ENCODE measurements at regions not wholly inside any gene's neighbourhood (a gene's known extent, or its start where the extent isn't known, plus 50 kb on each side); places are given as distances from the start of the nearest gene placed in this dataset.
"Not testable (repeated sequence)": the region's sequence is repeated elsewhere in the genome, so short reads cannot be mapped to it uniquely, and the experiment has no call there.

DNA sequence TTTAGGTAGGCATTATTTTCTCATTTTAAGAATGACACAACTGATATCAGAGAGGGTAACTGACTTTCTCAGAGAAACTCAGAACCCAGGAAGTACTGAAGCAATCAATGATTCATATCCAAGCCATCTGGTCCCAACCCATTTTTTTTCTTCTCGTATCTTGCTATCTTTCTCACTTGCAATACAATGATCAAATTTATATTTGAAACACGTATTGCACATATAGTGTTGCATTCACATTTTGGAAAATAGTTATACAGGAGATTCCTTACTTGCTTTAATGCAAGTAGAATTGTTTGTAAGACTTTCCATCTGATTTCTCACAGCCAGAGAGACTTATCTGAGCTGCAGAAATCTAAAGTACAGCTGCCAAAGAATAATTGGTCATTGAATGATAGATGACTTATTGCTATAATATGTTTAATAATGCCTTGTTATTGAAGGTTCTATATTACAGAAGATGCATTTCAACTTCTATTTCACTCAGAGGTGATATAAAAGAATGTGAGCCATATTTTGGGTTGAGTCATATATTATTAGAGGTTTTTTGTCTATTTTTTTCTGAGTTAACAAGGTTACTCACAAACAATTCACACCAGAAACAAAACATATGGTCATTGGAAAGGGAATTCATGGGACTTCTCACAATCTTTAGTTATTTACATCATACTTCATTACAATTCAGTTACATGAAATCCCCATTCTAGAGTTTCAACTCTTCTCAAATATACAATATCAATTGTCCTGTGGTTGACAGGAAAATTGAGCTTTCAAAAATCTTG is 337.5 kb upstream of the CITED2 start:
- peak; percentile 66 for DNase-seq (ENCODE audit: low read depth)

DNA sequence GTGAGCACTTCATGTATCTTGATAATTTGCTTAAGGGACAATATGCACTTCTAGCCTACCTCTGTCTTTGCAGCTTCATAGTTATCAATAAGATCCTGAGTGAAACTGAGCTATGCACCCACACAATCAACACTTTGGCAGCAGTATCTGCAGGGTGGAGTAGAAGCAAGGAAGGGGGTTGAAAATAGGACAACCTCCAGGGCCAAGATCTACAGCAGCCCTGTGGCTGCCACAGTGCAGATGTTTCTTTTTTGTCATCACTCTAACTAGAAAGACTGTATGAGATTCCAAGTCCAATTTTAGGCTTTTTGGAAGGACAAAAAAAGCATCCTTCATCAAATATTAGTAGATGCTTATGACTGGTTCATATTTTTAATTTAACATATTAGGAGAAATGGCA is 336.1 kb upstream of the CITED2 start:
- no peak for DNase-seq (ENCODE audit: low read depth)

DNA sequence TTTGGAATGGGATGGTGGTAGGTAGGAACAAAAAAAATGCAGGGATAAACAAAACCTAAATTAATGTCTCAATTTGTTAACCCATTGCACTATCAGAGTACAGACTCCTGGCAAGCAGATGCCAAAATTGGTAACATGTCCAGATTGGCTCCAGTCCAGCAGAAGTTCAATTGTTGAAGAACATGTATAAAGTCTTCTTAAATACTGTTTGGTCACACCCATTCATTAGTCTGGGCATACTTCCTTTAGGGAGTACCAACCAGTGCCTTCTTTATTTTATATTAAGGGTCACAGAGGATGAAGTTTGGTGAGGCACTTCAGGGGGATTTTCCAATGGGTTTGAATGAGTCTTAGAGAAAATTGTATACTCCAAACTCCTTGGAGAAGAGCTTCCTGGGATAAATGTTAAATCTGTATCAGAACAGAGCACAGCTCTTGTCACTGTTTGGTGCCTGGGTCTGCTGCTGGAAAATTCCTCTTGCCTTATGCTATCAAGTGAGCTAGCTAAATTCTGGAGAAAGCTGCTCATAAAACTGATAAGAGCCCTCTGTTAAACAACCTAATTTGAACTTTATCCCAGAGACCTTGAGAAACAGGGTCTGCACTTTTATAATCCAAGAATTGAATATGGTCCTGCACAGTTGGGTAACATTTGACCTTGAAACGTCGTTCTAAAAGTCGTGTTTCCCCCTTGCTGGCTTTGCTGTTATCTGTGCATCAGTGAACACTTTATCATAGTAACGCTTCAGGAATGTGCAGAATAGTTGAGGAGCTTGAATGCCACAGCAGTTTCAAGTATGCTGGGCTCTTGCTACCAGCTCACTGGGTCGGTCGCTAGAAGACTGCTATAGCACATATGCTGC is 334.1 kb upstream of the CITED2 start:
- DNase-seq (ENCODE audit: low read depth), result peak; percentile 96

DNA sequence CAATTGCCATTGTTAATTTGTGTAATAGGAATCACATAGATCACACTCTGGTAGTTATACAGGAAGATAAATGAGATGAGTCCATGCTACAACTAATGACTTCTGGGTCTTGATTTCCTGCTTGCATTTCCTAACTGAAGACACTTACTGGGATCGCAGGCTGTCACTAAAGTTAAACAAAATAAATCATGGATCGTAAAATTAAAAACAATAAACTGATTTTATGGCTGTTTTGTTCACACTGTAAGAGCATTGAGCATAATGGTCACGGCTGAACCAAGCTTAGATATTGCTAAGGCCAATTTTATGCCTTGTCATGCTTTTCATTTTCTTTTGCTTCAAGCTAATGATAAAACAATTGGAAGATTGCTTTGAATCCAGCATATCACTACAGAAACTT is 332.5 kb upstream of the CITED2 start:
- DNase-seq (ENCODE audit: low read depth), result peak; percentile 70

DNA sequence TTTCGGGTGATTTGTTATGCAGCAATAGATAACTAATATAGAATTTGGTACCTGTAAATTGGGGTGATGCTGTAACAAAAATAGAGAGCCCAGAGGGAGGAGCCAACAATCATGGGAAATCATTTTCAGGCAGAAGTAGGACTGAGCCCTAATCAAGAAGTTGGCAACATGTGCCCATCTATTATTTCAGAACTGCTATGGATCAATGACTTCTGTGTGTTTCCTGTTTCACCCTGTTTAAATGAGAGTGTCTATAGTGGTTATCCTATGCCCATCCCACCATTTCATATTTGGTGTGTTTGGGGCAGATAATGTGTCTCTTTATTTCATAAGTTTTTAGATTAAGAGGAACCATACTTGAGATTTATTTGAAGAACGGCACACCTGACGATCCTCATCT is 330.8 kb upstream of the CITED2 start:
- DNase-seq (ENCODE audit: low read depth), result no peak

DNA sequence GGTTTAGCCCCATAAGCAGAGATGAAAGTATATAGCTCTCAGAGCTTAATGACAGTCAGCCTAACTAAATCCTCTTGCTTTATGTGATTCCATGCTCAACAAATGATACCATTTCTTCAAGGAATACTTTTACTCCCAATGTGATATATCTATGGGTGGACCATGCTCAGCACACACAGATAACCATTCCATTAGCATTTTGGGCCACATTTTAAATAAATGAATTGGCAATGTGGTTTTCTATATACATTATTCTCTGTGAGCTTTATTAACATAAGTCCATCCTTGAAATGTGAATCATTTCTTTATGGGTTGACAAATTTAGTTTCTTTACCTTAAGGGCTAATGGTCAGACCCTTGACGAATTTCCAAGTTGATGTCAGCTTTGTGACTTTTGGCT is 329.3 kb upstream of the CITED2 start:
- DNase-seq (ENCODE audit: low read depth), result no peak

DNA sequence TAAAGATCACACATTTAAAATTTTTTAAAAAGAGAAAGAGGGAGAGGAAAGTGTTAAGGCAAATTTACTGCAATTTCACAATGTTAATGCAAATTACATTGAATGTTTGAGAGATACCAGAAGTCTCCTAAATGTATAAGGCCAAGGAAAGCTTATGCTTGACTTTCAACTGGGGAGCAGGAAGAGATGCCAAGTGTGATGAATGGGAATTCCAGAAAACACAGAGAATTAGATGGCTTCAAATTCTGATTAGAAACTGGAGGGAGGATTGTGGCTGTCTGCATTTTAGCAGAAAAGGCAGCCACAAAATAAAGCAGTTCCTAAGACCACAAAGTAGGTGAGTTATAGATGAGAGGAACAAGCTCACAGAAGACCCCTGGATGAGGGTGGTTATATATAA is 328.3 kb upstream of the CITED2 start:
- DNase-seq (ENCODE audit: low read depth), result no peak

DNA sequence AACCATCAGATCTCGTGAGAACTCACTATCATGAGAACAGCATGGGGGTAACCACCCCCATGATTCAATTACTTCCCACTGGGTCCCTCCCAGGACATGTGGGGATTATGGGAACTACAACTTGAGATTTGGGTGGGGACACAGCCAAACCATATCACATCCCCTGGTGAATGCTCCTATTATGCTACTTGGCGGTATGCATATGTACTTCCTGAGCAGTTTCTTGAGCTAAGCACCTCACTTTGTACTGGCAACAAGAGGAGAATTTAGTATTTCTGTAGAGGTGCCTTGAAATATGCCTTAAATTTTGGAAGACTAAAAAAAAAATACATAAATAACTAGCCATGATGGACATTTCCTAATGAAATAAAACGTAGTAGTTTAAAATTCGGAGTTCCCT is 327.2 kb upstream of the CITED2 start:
- no peak for DNase-seq (ENCODE audit: low read depth)

DNA sequence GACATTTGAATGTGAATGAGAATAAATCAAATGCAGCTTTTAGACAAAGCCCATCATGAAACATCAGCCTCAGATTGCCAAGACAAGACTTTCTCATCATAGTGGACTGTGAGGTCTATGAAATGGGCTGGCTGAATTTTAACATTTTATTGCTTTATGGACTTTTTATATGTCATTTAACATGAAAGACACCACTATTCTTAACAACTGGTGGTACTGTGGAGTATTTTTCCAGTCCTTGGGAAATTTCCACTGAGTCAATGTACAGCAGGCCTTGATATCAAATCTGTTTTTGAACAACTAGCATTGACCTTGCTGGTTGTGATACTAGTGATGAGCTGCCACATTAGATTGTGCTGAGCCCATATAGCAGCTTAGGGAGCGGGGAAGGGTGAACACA is 326.6 kb upstream of the CITED2 start:
- no peak for DNase-seq (ENCODE audit: low read depth)

DNA sequence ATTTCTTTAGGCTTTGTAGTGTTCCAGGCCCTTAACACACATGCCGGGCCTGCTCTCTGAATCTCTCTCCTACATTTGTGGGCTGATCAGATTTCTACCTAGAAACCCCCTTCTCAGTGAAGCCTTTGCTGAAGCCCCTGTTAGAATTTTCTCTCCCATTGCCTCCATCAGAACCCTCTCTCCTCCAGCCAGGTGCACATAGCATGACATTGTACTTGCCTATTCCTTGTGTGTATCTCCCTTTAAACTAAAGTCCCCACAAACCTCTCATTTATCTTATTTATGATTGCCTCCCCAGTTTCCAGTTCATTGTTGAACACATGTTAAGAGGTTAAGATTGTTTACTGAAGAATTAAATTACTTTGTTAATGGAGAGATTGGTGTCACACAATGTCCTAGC is 325.5 kb upstream of the CITED2 start:
- DNase-seq (ENCODE audit: low read depth), result no peak

DNA sequence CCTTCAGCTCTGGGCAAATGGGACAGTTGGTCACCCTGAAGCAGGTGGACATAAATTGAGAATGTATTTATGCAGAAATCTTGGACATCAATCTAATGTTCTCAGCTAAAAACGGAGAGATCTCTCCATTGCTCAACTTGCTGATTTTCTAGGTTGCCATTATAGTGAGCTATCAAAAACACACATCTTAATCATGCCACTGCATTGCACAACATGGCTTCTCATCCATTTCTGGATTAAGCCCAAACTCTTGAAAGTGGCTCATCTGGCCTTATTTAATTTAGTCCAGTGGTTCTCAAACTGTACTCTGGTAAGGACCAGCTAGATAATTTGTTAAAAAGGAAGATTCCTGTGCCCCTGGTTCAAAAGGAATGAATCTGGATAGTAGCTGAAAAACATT is 324.9 kb upstream of the CITED2 start:
- DNase-seq (ENCODE audit: low read depth), result peak; percentile 75

DNA sequence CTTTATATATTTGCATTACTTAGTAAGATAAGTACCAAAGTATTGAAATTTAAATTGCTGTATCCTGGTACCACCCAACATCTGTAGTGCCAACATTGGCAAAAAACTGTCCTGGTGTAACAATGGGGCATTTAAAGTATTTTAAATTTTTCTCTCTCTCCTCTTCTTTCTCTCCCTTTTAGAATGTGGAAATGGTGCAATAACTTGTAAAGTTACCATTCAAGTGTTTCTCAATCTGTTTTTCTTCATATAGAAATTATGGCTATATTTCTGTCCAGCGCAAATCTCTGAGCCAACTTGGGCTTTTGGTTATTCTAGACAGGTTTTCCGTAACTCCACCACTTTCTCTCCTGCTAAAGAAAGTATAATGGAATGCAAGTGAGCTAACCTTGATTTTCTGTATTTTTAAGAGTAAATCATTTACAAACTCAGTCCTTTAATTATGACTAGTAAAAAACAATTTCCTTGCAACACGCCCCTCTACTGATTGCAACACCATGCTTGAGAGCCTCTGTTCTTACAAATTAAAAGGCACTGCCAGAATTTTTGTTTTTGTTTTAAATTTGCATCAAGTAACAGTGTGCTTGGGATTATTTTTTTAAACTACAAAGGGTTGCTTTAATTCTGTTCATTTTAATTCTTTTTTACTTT is 324.2 kb upstream of the CITED2 start:
- peak; percentile 22 for DNase-seq (ENCODE audit: low read depth)

DNA sequence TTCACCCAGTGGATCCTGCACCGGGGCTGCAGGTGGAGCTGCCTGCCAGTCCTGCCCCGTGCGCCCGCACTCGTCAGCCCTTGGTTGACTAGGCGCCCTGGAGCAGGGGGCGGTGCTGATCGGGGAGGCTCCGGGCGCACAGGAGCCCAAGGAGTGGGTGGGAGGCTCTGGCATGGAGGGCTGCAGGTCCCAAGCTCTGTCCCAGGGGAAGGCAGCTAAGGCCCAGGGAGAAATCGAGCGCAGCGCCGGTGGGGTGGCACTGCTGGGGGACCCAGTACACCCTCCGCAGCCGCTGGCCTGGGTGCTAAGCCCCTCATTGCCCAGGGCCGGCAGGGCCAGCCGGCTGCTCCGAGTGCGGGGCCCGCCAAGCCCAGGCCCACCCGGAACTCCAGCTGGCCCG is 323.4 kb upstream of the CITED2 start:
- DNase-seq (ENCODE audit: low read depth), result not testable (repeated sequence)

DNA sequence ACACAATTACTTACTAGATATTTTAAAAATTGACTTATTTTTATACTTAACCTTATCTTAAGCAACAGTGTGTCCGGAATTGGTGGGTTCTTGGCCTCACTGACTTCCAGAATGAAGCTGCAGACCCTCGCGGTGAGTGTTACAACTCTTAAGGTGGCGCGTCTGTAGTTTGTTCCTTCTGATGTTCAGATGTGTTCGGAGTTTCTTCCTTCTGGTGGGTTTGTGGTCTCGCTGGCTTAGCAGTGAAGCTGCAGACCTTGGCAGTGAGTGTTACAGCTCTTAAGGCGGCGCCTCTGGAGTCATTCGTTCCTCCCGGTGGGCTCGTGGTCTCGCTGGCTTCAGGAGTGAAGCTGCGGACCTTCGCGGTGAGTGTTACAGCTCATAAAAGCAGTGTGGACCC is 322.5 kb upstream of the CITED2 start:
- not testable (repeated sequence) for DNase-seq (ENCODE audit: low read depth)

DNA sequence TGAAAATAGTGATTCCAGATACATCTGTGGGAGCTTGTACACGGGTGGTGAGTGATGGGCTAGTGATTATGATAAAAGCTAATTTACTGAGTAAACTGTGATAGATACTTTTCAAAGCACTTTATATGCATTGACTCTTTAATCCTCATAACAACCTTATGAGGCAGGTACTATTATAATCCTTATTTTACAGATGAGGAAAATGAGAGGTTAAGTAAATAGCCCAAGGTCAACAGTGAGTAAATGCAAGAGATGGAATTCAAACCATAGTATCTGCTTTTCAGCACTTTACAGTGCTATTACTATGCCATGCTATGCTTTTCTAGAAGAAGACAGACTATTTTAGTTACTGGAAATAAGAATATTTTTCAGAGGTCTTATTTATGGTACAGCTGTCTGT is 320.9 kb upstream of the CITED2 start:
- peak; percentile 9 for DNase-seq (ENCODE audit: low read depth)

DNA sequence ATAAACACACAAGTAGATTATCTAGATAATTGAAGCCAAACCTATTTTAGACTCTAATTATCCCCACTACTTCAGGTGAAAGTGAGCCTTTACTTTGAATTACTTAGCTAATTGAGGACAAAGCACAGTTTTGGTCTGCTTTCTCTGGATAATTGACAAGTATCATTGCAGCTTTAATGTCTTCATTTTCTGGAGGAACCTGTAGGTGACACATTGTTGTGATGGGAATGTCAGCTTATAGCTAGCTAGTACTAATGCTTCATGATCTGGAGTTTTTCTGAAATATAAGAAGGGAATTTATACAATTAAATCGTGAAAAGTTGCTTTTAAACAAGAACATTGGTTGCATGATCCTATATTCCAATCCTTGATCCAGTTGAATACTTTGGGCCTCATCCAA is 319.3 kb upstream of the CITED2 start:
- DNase-seq (ENCODE audit: low read depth), result no peak

DNA sequence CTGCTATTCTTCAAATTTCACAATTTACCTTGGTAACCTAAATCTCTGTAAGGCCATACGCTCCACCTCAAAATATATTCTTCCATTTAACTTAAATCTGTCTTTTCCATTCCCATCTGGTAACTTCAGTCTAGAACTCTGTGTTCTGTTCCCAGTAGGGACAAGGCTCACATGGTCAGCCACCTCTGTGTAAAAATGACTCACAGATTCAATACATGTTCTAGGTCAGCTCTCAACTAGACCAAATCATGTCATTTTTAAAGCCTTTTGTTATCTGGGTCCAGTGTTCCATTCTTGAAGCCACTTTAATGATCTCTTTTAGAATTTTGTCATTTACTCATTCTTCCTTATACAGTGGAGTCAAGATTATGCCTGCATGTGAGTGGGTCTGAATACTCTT is 315.6 kb upstream of the CITED2 start:
- no peak for DNase-seq (ENCODE audit: low read depth)

DNA sequence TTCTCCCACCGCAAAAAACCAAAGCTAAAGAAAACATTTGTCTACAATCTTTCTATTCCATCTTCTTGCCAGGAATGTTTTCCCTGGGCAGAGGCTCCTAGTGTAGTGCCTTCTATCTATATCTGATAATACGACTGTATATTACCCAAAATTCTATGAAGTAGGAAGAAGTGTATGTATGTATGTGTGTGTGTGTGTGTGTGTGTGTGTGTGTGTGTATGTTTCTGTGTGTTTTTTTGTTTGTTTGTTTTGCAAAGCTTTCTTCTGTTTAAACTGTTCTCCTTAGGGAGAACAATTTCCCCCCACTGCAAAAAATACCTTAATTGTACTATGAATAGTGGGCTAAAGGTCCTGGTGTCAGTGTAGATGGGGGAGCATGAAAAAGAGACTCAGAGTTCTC is 312.6 kb upstream of the CITED2 start:
- DNase-seq (ENCODE audit: low read depth), result no peak

DNA sequence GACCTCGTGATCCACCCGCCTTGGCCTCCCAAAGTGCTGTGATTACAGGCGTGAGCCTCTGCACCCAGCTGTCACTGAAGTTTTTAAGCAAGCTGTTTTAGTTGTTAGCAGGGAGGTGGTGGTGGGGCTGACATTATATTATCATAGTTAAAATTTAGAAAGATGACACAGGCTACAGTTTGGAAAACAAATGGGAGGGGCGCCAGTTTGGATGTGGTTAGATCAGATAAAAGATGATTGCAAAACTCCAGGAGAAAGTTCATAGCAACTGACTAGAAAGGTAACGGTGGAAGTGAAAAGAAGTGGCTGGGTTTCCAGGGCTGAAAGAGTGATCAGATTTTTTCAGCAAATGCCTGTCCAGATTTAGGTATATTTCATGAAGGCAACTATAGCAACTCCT is 311.9 kb upstream of the CITED2 start:
- peak; percentile 32 for DNase-seq (ENCODE audit: low read depth)

DNA sequence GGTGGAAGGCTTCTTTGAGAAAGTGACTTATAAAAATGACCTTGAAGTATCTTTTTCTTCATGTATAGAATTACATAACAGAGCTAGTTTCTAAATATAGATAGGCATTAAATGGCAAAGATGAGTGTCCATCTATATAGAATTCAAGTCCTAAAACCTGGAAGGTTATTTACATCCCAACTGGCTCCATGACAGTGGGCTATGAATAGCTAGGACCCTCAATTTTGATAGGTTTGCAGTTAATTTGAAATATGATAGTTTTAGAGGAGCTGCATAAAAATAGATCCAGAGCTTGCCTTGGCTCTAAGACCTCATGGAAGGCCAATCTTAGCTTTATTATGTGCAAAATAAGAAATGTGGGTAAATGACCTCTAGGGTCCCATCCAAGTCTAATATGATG is 310.6 kb upstream of the CITED2 start:
- no peak for DNase-seq (ENCODE audit: low read depth)

DNA sequence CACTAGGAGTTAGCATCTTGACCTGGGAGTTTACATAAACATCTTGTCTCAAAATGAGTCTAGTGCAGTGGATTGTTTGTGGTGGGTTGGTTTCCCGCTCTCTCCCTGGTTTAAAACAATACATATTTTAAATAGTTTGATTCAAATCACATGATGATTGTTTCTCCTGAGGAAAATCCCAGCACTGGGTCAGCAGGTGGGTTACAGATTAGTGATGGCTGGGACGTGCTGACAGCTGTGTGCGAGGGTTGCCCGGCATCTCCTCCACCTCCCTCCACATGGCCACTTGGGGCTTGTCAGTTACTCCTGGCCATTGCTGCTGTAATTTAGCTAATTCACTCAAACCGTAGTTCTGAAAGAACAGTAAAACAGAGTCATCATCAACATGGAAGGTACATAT is 306.4 kb upstream of the CITED2 start:
- no peak for DNase-seq (ENCODE audit: low read depth)

DNA sequence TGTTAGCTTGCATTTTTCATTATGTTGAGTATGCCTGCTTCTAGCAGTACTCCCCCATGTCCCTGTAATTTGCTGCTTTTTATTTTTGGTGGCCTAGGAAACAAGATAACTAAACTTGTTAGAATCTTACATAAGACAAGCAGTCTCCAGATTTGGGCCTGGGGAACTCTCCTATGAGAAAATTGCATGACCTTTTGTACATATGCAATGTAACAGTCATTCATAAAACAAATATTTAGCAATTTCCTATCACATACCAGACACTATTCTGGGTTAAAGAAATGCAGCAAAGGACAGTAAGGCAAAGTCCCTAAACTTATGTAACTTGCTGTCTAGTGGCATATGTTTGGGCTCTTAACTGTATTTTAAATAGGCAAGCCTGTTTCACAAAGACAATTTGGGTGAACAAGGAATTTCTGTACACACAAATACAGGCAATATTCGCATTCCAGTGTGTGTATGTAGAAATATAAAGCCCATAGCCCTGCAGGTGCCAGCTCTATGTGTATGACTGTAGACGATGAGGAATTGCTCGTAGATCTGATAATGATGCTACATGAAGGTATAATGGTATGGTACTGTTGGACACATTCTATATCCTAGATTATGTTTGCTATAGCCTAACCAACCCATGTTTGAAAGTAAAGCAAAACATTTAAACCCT is 305.2 kb upstream of the CITED2 start:
- DNase-seq (ENCODE audit: low read depth), result peak; percentile 73

Data from EH (cell line).